B cell (primary cell): ENCODE measurements at regions not wholly inside any gene's neighbourhood (a gene's known extent, or its start where the extent isn't known, plus 50 kb on each side); places are given as distances from the start of the nearest gene placed in this dataset.

Experiments
- ATAC-seq: fragments of 200-7000 bp; cut with Tn5 transposase; one replicate; pipeline ENCODE4 v1.10.0; 2021; ENCODE audit warnings: low read depth, mild to moderate bottlenecking, moderate number of reproducible peaks, moderate library complexity
- CTCF ChIA-PET: fragments of 350-600 bp; sonication (Branson Sonifier 250); formaldehyde crosslinking; loops from one replicate; lab custom pipeline; 2021; ENCODE audit warnings: antibody characterized with exemption, inconsistent platforms; lab: Charles Lee
- POLR2A ChIA-PET: fragments of 350-600 bp; sonication (Branson Sonifier 250); formaldehyde crosslinking; loops from one replicate; lab custom pipeline; 2021; ENCODE audit warnings: antibody characterized with exemption; lab: Charles Lee
- DNase-seq: peaks from one replicate; pipeline ENCODE4 v3.0.0; 2013
- H2AFZ ChIP-seq: 2 replicates; pipeline ENCODE4 v1.6.1; 2012; ENCODE audit warnings: mild to moderate bottlenecking, low read depth, low read length; ENCODE audit not compliant: insufficient read depth, poor library complexity, severe bottlenecking
- H3K27ac ChIP-seq, 2 donors: 1 replicate in 1 of 2; 2 replicates in 1 of 2; pipeline ENCODE4 v1.5.1; 2012 to 2013; ENCODE audit warnings: low read length in 2 of 2, mild to moderate bottlenecking in 2 of 2, moderate library complexity in 1 of 2
- H3K27me3 ChIP-seq, 4 experiments: fragments of 200-600 bp in 1 of 4; sonication (generic) in 1 of 4; replicated peaks in 1 of 4; 1 replicate in 2 of 4; 2 replicates in 2 of 4; pipeline versions ENCODE4 v1.6.1 to v1.7.0; 2013 to 2016; ENCODE audit warnings: low read length in 3 of 4, mild to moderate bottlenecking in 2 of 4, mixed read lengths in 1 of 4, moderate library complexity in 1 of 4; ENCODE audit not compliant: insufficient read depth in 4 of 4, control insufficient read depth in 3 of 4; ENCODE audit errors: control extremely low read depth in 1 of 4
- H3K36me3 ChIP-seq, 2 experiments: replicated peaks in 1 of 2; 1 replicate in 1 of 2; 2 replicates in 1 of 2; pipeline versions ENCODE4 v1.6.1 to v1.7.1; 2013; ENCODE audit warnings: low read length in 1 of 2; ENCODE audit not compliant: insufficient read depth in 2 of 2, control insufficient read depth in 1 of 2; ENCODE audit errors: control extremely low read depth in 1 of 2, extremely low read depth in 1 of 2
- H3K4me1 ChIP-seq, 2 donors: fragments of 200-600 bp in 1 of 2; sonication (generic) in 1 of 2; 1 replicate in 1 of 2; 2 replicates in 1 of 2; pipeline versions ENCODE4 v1.5.1 to v1.6.1; 2013 to 2017; ENCODE audit warnings: low read length in 2 of 2; ENCODE audit not compliant: control insufficient read depth in 2 of 2, insufficient read depth in 2 of 2
- H3K4me2 ChIP-seq: replicated peaks from 2 replicates; pipeline ENCODE3; 2012; ENCODE audit warnings: mild to moderate bottlenecking, low read depth, low read length; ENCODE audit not compliant: poor library complexity, severe bottlenecking
- H3K4me3 ChIP-seq, 5 experiments: fragments of 200-600 bp in 1 of 5; sonication (generic) in 1 of 5; 1 replicate in 3 of 5; 2 replicates in 2 of 5; pipeline versions ENCODE4 v1.5.1 to v1.7.0; 2011 to 2016; ENCODE audit warnings: low read length in 4 of 5, mild to moderate bottlenecking in 4 of 5, low read depth in 2 of 5, control low read depth in 1 of 5, moderate library complexity in 1 of 5; ENCODE audit not compliant: insufficient read depth in 1 of 5; ENCODE audit errors: control extremely low read depth in 1 of 5, extremely low read depth in 1 of 5
- H3K79me2 ChIP-seq: fragments of 200-600 bp; sonication (generic); one replicate; pipeline ENCODE4 v1.6.0; 2016; ENCODE audit warnings: low read length; ENCODE audit not compliant: control insufficient read depth, insufficient read depth
- H3K9ac ChIP-seq: fragments of 200-600 bp; sonication (generic); 2 replicates; pipeline ENCODE4 v1.6.1; 2017; ENCODE audit warnings: mild to moderate bottlenecking, low read length, moderate library complexity
- H3K9me3 ChIP-seq, 3 donors: one replicate each; pipeline versions ENCODE4 v1.6.1 to v1.7.1; 2013; ENCODE audit warnings: low read length in 2 of 3; ENCODE audit not compliant: control insufficient read depth in 2 of 3, insufficient read depth in 1 of 3; ENCODE audit errors: control extremely low read depth in 1 of 3
- H4K20me1 ChIP-seq: 2 replicates; pipeline ENCODE4 v1.6.0; 2012; ENCODE audit warnings: mild to moderate bottlenecking, low read length; ENCODE audit not compliant: insufficient read depth, control insufficient read depth, poor library complexity, severe bottlenecking
- H3K27ac Mint-ChIP-seq: one replicate; pipeline ENCODE4 v1.8.0; 2021; ENCODE audit warnings: mixed read lengths
- H3K27me3 Mint-ChIP-seq: one replicate; pipeline ENCODE4 v1.8.0; 2021; ENCODE audit warnings: mixed read lengths
- H3K4me1 Mint-ChIP-seq: one replicate; pipeline ENCODE4 v1.8.0; 2021; ENCODE audit warnings: mixed read lengths
- H3K4me3 Mint-ChIP-seq: one replicate; pipeline ENCODE4 v1.8.0; 2021; ENCODE audit warnings: mixed read lengths
- H3K9me3 Mint-ChIP-seq: one replicate; pipeline ENCODE4 v1.8.0; 2022; ENCODE audit warnings: mixed read lengths; ENCODE audit not compliant: insufficient read depth
- CTCF ChIP-seq: fragments of 200-600 bp; IDR thresholded peaks from one replicate; pipeline ENCODE4 v1.8.0; 2022; ENCODE audit warnings: antibody characterized with exemption, mild to moderate bottlenecking
- EZH2 ChIP-seq: IDR thresholded peaks from 2 replicates; pipeline ENCODE4 v1.6.1; 2012; ENCODE audit warnings: borderline replicate concordance, low read depth, mild to moderate bottlenecking, moderate library complexity, low read length; ENCODE audit not compliant: insufficient read depth, poor library complexity, severe bottlenecking
- WGBS: methylation state at CpG from one replicate; pipeline ENCODE4 v1.1.5; 2013; ENCODE audit warnings: missing lambda C conversion rate; ENCODE audit not compliant: insufficient coverage; 5-methylcytosine and 5-hydroxymethylcytosine counted together
- intact Hi-C: fragments of 100-400 bp; cut with micrococcal nuclease; formaldehyde crosslinking; loops from one replicate; pipeline ENCODE4 v1.10.0; 2022

GRCh38 chr6:63476302-63476701, 96.0 kb upstream of the LOC128125822 start:
- DNase-seq (no peak), ATAC-seq (no peak)
- Histone ChIP-seq H4K20me1 (no peaks in the 10 kb centered on the region), H3K9me3 (no peaks in the 10 kb centered on the region), H3K36me3 (no peaks in the 10 kb centered on the region), H3K9ac (no peak overlapping the region), H3K27ac (no peak overlapping the region), H3K4me2 (no peak overlapping the region), H2AFZ (no peak overlapping the region), H3K27me3 (no peaks in the 10 kb centered on the region), H3K4me1 (no peaks in the 10 kb centered on the region), H3K79me2 (no peaks in the 10 kb centered on the region), H3K4me3 (no peak overlapping the region)
- Mint-ChIP-seq H3K9me3 (peaks cover 6% of the 10 kb centered on the region), H3K4me3 (no peak overlapping the region), H3K27me3 (no peaks in the 10 kb centered on the region), H3K27ac (no peak overlapping the region), H3K4me1 (no peaks in the 10 kb centered on the region)
- 56% methylated on average over 2 of the region's 3 CpGs for WGBS
- intact Hi-C loops = no loop called here
- POLR2A ChIA-PET = no interaction called here
- CTCF ChIA-PET = no interaction called here
- TF ChIP-seq EZH2 (no peak), CTCF (no peak)

GRCh38 chr6:63477422-63478040, 94.7 kb upstream of the LOC128125822 start:
- ChIA-PET CTCF (no interaction called here), POLR2A (no interaction called here)
- Histone ChIP-seq H3K9ac (no peak overlapping the region), H4K20me1 (no peaks in the 10 kb centered on the region), H3K36me3 (no peaks in the 10 kb centered on the region), H3K27me3 (no peaks in the 10 kb centered on the region), H3K4me2 (no peak overlapping the region), H2AFZ (no peak overlapping the region), H3K27ac (no peak overlapping the region), H3K4me3 (no peak overlapping the region), H3K9me3 (no peaks in the 10 kb centered on the region), H3K79me2 (no peaks in the 10 kb centered on the region), H3K4me1 (no peaks in the 10 kb centered on the region)
- Mint-ChIP-seq H3K9me3 (no peaks in the 10 kb centered on the region), H3K27me3 (no peaks in the 10 kb centered on the region), H3K4me1 (no peaks in the 10 kb centered on the region), H3K4me3 (no peak overlapping the region), H3K27ac (no peak overlapping the region)
- intact Hi-C loops = no loop called here
- TF ChIP-seq EZH2 = no peak
- TF ChIP-seq CTCF = no peak
- WGBS = no CpG with 5 or more reads among the region's 6 CpGs
- DNase-seq (no peak), ATAC-seq (no peak)
